ENCODE measurements at regions not wholly inside any gene's neighbourhood (a gene's known extent, or its start where the extent isn't known, plus 50 kb on each side); places are given as distances from the start of the nearest gene placed in this dataset.

DNA sequence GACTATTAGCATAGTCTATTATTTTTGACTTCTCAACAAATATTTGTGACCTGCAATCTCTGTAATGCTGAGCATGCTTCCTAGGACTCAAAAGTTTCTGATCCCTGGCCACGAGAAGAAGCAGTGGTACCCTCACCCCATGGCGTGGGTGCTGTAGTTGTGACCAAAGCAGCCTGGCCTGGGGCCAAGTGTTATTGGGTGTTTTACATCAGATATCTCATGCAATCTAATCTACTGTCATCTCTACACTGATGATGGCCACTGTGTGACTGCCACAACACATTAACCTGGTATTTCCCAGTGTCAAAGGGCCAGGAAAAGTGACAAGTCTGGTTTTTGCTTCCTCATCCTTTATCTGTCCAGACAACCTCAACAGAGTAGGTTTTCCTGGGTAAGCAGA, 80.8 kb upstream of the WIPF1 start:
- H3K79me2 ChIP-seq (ENCODE audit: insufficient read depth, low read length), result no peaks in the 10 kb centered on the region
- H3K4me1 ChIP-seq (ENCODE audit: control insufficient read depth in 1 of 2, insufficient read depth in 2 of 2, low read length in 2 of 2), result no peaks in the 10 kb centered on the region
- no peak overlapping the region for H3K27ac ChIP-seq (ENCODE audit: low read depth, low read length)
- ChIA-PET RAD21 (ENCODE audit: low non-redundant PET in 1 of 2, low total read pairs in 2 of 2, uncharacterized antibody in 2 of 2, unreplicated experiment in 2 of 2) (no interaction called here), CTCF (no interaction called here), POLR2A (no interaction called here)
- peaks cover 11% of the 10 kb centered on the region; the same call in 1 of the 2 replicates for H3K27me3 ChIP-seq (ENCODE audit: insufficient read depth, low read length)
- no peaks in the 10 kb centered on the region for H3K9me2 ChIP-seq (ENCODE audit: insufficient read depth)
- H3K4me2 ChIP-seq (ENCODE audit: low read length), result no peak overlapping the region
- no peak overlapping the region for H3K9ac ChIP-seq (ENCODE audit: low read length)
- ATAC-seq (no peak), DNase-seq (ENCODE audit: low read depth, low spot score) (no peak)
- H3K9me3 ChIP-seq (ENCODE audit: control insufficient read depth in 1 of 2, insufficient read depth in 1 of 2, low read depth in 1 of 2, low read length in 2 of 2), result no peaks in the 10 kb centered on the region
- H4K20me1 ChIP-seq (ENCODE audit: insufficient read depth), result no peaks in the 10 kb centered on the region
- no peak for TF ChIP-seq EZH2phosphoT487 (IDR thresholded peaks at IDR 0.05; ENCODE audit: borderline replicate concordance)
- TF ChIP-seq FOSL1 (IDR thresholded peaks at IDR 0.05; ENCODE audit: low read depth), result no peak
- no peak for TF ChIP-seq CBX3 (IDR thresholded peaks at IDR 0.05; ENCODE audit: low read depth)
- no peak for TF ChIP-seq POLR2A (IDR thresholded peaks at IDR 0.05; ENCODE audit: borderline replicate concordance, extremely low read depth, insufficient read depth, insufficient read length)
- no peak overlapping the region for H3K4me3 ChIP-seq (replicated peaks in 1 of 2; ENCODE audit: low read depth in 1 of 2, low read length in 2 of 2)
- no peak overlapping the region for H2AFZ ChIP-seq (ENCODE audit: low read depth, low read length, poor library complexity, severe bottlenecking)
- no peaks in the 10 kb centered on the region for H3K36me3 ChIP-seq (ENCODE audit: control insufficient read depth in 1 of 2, insufficient read depth in 2 of 2, low read length in 2 of 2)
- BruUV-seq (replicated peaks), result no TSS peak
- intact Hi-C loops (cut with micrococcal nuclease), result no loop called here

GRCh38 chr2:174675615-174676014, 78.0 kb upstream of the WIPF1 start:
- no peak overlapping the region for H3K4me3 ChIP-seq (replicated peaks in 1 of 2; ENCODE audit: low read depth in 1 of 2, low read length in 2 of 2)
- ChIA-PET RAD21 (ENCODE audit: low non-redundant PET in 1 of 2, low total read pairs in 2 of 2, uncharacterized antibody in 2 of 2, unreplicated experiment in 2 of 2) (no interaction called here), CTCF (no interaction called here), POLR2A (no interaction called here)
- intact Hi-C loops (cut with micrococcal nuclease), result no loop called here
- ATAC-seq (no peak), DNase-seq (ENCODE audit: low read depth, low spot score) (no peak)
- 0 out of 4 replicates have a peak, but pooled peaks cover 0 to under 1% of the 10 kb centered on the region in 2 experiments for H3K9me3 ChIP-seq (ENCODE audit: control insufficient read depth in 1 of 2, insufficient read depth in 1 of 2, low read depth in 1 of 2, low read length in 2 of 2)
- H3K27ac ChIP-seq (ENCODE audit: low read depth, low read length), result no peak overlapping the region
- no peak overlapping the region for H3K4me2 ChIP-seq (ENCODE audit: low read length)
- no peaks in the 10 kb centered on the region for H3K9me2 ChIP-seq (ENCODE audit: insufficient read depth)
- H2AFZ ChIP-seq (ENCODE audit: low read depth, low read length, poor library complexity, severe bottlenecking), result no peak overlapping the region
- no peak overlapping the region for H3K9ac ChIP-seq (ENCODE audit: low read length)
- no peaks in the 10 kb centered on the region for H3K4me1 ChIP-seq (ENCODE audit: control insufficient read depth in 1 of 2, insufficient read depth in 2 of 2, low read length in 2 of 2)
- H3K27me3 ChIP-seq (ENCODE audit: insufficient read depth, low read length), result peaks cover 7% of the 10 kb centered on the region; the same call in 1 of the 2 replicates
- no TSS peak for BruUV-seq (replicated peaks)
- H4K20me1 ChIP-seq (ENCODE audit: insufficient read depth), result no peaks in the 10 kb centered on the region
- no peaks in the 10 kb centered on the region for H3K36me3 ChIP-seq (ENCODE audit: control insufficient read depth in 1 of 2, insufficient read depth in 2 of 2, low read length in 2 of 2)
- H3K79me2 ChIP-seq (ENCODE audit: insufficient read depth, low read length), result no peaks in the 10 kb centered on the region
- TF ChIP-seq POLR2AphosphoS5 (IDR thresholded peaks at IDR 0.05; ENCODE audit: low read depth, low read length), result no peak
- no peak for TF ChIP-seq TCF7L2 (IDR thresholded peaks at IDR 0.05; ENCODE audit: borderline replicate concordance, extremely low read depth, insufficient read depth, insufficient read length)
- TF ChIP-seq EZH2 (IDR thresholded peaks at IDR 0.05), result no peak
- no peak for TF ChIP-seq FOSL1 (IDR thresholded peaks at IDR 0.05; ENCODE audit: low read depth)
- no peak for TF ChIP-seq RAD21 (IDR thresholded peaks at IDR 0.05; ENCODE audit: low read depth)
- TF ChIP-seq SIN3A (IDR thresholded peaks at IDR 0.05; ENCODE audit: low read depth), result no peak
- no peak for TF ChIP-seq CEBPB (IDR thresholded peaks at IDR 0.05; ENCODE audit: low read depth)
- TF ChIP-seq POLR2A (IDR thresholded peaks at IDR 0.05; ENCODE audit: borderline replicate concordance, extremely low read depth, insufficient read depth, insufficient read length), result no peak
- no peak for TF ChIP-seq SRF (IDR thresholded peaks at IDR 0.05; ENCODE audit: low read depth)
- TF ChIP-seq, protein P1, sequence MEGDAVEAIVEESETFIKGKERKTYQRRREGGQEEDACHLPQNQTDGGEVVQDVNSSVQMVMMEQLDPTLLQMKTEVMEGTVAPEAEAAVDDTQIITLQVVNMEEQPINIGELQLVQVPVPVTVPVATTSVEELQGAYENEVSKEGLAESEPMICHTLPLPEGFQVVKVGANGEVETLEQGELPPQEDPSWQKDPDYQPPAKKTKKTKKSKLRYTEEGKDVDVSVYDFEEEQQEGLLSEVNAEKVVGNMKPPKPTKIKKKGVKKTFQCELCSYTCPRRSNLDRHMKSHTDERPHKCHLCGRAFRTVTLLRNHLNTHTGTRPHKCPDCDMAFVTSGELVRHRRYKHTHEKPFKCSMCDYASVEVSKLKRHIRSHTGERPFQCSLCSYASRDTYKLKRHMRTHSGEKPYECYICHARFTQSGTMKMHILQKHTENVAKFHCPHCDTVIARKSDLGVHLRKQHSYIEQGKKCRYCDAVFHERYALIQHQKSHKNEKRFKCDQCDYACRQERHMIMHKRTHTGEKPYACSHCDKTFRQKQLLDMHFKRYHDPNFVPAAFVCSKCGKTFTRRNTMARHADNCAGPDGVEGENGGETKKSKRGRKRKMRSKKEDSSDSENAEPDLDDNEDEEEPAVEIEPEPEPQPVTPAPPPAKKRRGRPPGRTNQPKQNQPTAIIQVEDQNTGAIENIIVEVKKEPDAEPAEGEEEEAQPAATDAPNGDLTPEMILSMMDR (IDR thresholded peaks at IDR 0.05 in 2 of 3, conservative IDR thresholded peaks at IDR 0.05 in 1 of 3; ENCODE audit: borderline replicate concordance in 1 of 3, insufficient read depth in 1 of 3, low read depth in 2 of 3, low read length in 2 of 3), result no peak
- TF ChIP-seq ZBTB33 (IDR thresholded peaks at IDR 0.05; ENCODE audit: extremely low read depth, insufficient replicate concordance, low read length), result no peak
- no peak for TF ChIP-seq MAX (IDR thresholded peaks at IDR 0.05)
- TF ChIP-seq JUND (IDR thresholded peaks at IDR 0.05), result no peak
- no peak for TF ChIP-seq EZH2phosphoT487 (IDR thresholded peaks at IDR 0.05; ENCODE audit: borderline replicate concordance)
- TF ChIP-seq ZNF274 (IDR thresholded peaks at IDR 0.05; ENCODE audit: low read depth, low read length), result no peak
- TF ChIP-seq ZFX (IDR thresholded peaks at IDR 0.05), result no peak
- TF ChIP-seq, protein P2, sequence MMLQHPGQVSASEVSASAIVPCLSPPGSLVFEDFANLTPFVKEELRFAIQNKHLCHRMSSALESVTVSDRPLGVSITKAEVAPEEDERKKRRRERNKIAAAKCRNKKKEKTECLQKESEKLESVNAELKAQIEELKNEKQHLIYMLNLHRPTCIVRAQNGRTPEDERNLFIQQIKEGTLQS (IDR thresholded peaks at IDR 0.05), result no peak
- no peak for TF ChIP-seq SP1 (IDR thresholded peaks at IDR 0.05; ENCODE audit: low read depth)
